ENCODE measurements at regions not wholly inside any gene's neighbourhood (a gene's known extent, or its start where the extent isn't known, plus 50 kb on each side); places are given as distances from the start of the nearest gene placed in this dataset.

GRCh38 chr12:60269611-60270269, 673.9 kb downstream of the SLC16A7 start:
- no peak for DNase-seq (ENCODE audit: low spot score in 2 of 2)

DNA sequence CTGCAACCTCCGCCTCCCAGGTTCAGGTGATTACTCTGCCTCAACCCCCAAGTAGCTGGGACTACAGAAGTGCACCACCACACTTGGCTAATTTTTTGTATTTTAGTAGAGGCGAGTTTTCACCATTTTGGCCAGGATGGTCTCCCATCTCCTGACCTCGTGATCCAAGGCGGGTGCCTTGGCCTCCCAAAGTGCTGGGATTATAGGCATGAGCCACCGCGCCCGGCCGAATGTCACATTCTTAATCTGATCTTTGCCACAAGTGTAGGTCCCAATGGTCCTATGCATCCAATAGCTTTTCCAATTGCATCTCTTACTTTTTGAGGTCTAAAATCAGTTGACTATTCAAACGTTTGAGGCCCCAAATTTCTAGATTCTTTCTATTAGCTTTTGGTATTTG, 676.0 kb downstream of the SLC16A7 start:
- no peaks in the 10 kb centered on the region for H3K9me3 ChIP-seq
- DNase-seq (ENCODE audit: low spot score in 2 of 2), result no peak
- TF ChIP-seq, protein P1, sequence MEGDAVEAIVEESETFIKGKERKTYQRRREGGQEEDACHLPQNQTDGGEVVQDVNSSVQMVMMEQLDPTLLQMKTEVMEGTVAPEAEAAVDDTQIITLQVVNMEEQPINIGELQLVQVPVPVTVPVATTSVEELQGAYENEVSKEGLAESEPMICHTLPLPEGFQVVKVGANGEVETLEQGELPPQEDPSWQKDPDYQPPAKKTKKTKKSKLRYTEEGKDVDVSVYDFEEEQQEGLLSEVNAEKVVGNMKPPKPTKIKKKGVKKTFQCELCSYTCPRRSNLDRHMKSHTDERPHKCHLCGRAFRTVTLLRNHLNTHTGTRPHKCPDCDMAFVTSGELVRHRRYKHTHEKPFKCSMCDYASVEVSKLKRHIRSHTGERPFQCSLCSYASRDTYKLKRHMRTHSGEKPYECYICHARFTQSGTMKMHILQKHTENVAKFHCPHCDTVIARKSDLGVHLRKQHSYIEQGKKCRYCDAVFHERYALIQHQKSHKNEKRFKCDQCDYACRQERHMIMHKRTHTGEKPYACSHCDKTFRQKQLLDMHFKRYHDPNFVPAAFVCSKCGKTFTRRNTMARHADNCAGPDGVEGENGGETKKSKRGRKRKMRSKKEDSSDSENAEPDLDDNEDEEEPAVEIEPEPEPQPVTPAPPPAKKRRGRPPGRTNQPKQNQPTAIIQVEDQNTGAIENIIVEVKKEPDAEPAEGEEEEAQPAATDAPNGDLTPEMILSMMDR (IDR thresholded peaks at IDR 0.05), result no peak
- intact Hi-C loops (cut with DNase I), result no loop called here
- no peak overlapping the region for H3K27ac ChIP-seq
- no peak overlapping the region for H3K4me3 ChIP-seq
- H3K4me1 ChIP-seq, result no peaks in the 10 kb centered on the region
- H3K36me3 ChIP-seq, result no peaks in the 10 kb centered on the region
- no peaks in the 10 kb centered on the region for H3K27me3 ChIP-seq

More at GRCh38 chr12:60269611-60270269, 673.9 kb downstream of the SLC16A7 start:
- Histone ChIP-seq H3K36me3 (no peaks in the 10 kb centered on the region), H3K27me3 (no peaks in the 10 kb centered on the region), H3K9me3 (no peaks in the 10 kb centered on the region), H3K4me1 (no peaks in the 10 kb centered on the region), H3K4me3 (no peak overlapping the region), H3K27ac (no peak overlapping the region)
- TF ChIP-seq, protein P1 (IDR thresholded peaks at IDR 0.05), result no peak
- intact Hi-C loops (cut with DNase I), result no loop called here

- Histone ChIP-seq H3K27me3 (no peaks in the 10 kb centered on the region), H3K4me1 (no peaks in the 10 kb centered on the region), H3K4me3 (no peak overlapping the region), H3K36me3 (no peaks in the 10 kb centered on the region), H3K27ac (no peak overlapping the region), H3K9me3 (no peaks in the 10 kb centered on the region)
- no peak for DNase-seq (ENCODE audit: low spot score in 2 of 2)
- TF ChIP-seq, protein P1 (IDR thresholded peaks at IDR 0.05), result no peak
- intact Hi-C loops (cut with DNase I), result no loop called here
These were observed 682.4 kb downstream of the SLC16A7 start for GRCh38 chr12:60278209-60278608.

DNA sequence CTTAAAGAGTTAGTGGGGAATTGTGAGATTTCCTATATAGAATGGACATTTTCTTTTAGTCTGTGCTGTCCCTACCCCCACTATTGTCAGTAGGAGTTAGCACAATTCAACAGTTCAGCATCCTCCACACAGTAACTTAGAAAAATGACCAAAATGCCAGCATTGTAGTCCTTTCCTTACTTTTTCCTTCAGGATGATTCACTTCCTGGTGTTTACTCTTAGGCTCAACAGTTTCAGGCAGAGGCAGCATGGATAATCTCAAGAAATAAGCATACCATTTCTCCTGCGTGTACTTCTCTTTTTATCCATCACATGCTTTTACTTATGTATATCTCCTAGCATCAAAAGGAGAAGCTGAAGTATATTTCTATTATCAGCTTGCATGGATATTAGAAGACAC, 683.4 kb downstream of the SLC16A7 start:
- TF ChIP-seq, protein P1 (IDR thresholded peaks at IDR 0.05), result no peak
- Histone ChIP-seq H3K4me3 (no peak overlapping the region), H3K27me3 (no peaks in the 10 kb centered on the region), H3K4me1 (no peaks in the 10 kb centered on the region), H3K9me3 (no peaks in the 10 kb centered on the region), H3K36me3 (no peaks in the 10 kb centered on the region), H3K27ac (no peak overlapping the region)
- DNase-seq (ENCODE audit: low spot score in 2 of 2), result no peak
- intact Hi-C loops (cut with DNase I), result no loop called here

- no peak for DNase-seq (ENCODE audit: low spot score in 2 of 2)
- intact Hi-C loops (cut with DNase I), result no loop called here
- Histone ChIP-seq H3K27ac (no peak overlapping the region), H3K27me3 (no peaks in the 10 kb centered on the region), H3K9me3 (no peaks in the 10 kb centered on the region), H3K36me3 (no peaks in the 10 kb centered on the region), H3K4me1 (no peaks in the 10 kb centered on the region), H3K4me3 (no peak overlapping the region)
- TF ChIP-seq, protein P1 (IDR thresholded peaks at IDR 0.05), result no peak
These were observed 685.7 kb downstream of the SLC16A7 start for GRCh38 chr12:60281522-60281921.

DNA sequence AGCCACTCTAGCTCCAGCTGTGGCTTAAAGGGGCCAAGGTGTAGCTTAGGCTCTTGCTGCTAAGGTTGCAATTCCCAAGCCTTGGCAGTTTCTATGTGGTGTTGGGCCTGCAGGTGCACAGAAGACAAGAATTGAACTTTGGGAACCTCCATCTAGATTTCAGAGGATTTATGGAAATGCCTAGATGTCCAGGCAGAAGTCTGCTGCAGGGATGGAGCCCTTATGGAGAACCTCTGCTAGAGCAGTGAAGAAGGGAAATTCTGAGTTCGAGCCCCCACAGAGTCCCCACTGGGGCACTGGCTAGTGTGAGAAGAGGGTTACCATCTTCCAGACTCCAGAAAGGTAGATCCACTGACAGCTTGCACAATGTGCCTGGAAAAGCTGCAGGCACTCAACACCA, 694.7 kb downstream of the SLC16A7 start:
- no peaks in the 10 kb centered on the region for H3K27me3 ChIP-seq
- DNase-seq (ENCODE audit: low spot score in 2 of 2), result no peak
- intact Hi-C loops (cut with DNase I), result no loop called here
- H3K9me3 ChIP-seq, result no peaks in the 10 kb centered on the region
- H3K36me3 ChIP-seq, result no peaks in the 10 kb centered on the region
- H3K4me1 ChIP-seq, result no peaks in the 10 kb centered on the region
- no peak overlapping the region for H3K4me3 ChIP-seq
- H3K27ac ChIP-seq, result no peak overlapping the region
- TF ChIP-seq, protein P1 (IDR thresholded peaks at IDR 0.05), result no peak

Measured in ascending aorta (tissue), 2 donors.